HCT116 (cell line): ENCODE measurements at regions not wholly inside any gene's neighbourhood (a gene's known extent, or its start where the extent isn't known, plus 50 kb on each side); places are given as distances from the start of the nearest gene placed in this dataset.

Source experiments
- ATF3 ChIP-seq: IDR thresholded peaks from 2 replicates; pipeline ENCODE4 v1.6.1; 2012
- CTCF ChIP-seq, 3 experiments: fragments of 200-600 bp in 1 of 3; sonication (generic) in 1 of 3; IDR thresholded peaks in 2 of 3; conservative IDR thresholded peaks in 1 of 3; 2 replicates each; pipeline ENCODE4 v1.5.1; 2012 to 2017; ENCODE audit warnings: low read depth in 2 of 3, low read length in 2 of 3, antibody characterized with exemption in 1 of 3, borderline replicate concordance in 1 of 3, control low read depth in 1 of 3, mild to moderate bottlenecking in 1 of 3, mixed read lengths in 1 of 3, mixed run types in 1 of 3, moderate library complexity in 1 of 3; ENCODE audit not compliant: insufficient read depth in 1 of 3
- EZH2 ChIP-seq: fragments of 200-600 bp; sonication (generic); IDR thresholded peaks from 2 replicates; pipeline ENCODE4 v1.6.1; 2017; ENCODE audit warnings: antibody characterized with exemption, mixed run types
- MAX ChIP-seq: IDR thresholded peaks from 2 replicates; pipeline ENCODE4 v1.6.1; 2012
- POLR2A ChIP-seq: IDR thresholded peaks from 2 replicates; pipeline ENCODE4 v1.7.0; 2011; ENCODE audit warnings: borderline replicate concordance; ENCODE audit not compliant: insufficient read depth, insufficient read length; ENCODE audit errors: extremely low read depth
- POLR2AphosphoS5 ChIP-seq: IDR thresholded peaks from 2 replicates; pipeline ENCODE4 v1.6.1; 2011; ENCODE audit warnings: mild to moderate bottlenecking, low read depth, low read length, moderate library complexity
- SP1 ChIP-seq: IDR thresholded peaks from 2 replicates; pipeline ENCODE4 v1.6.1; 2012; ENCODE audit warnings: low read depth
- TCF7L2 ChIP-seq: IDR thresholded peaks from 2 replicates; pipeline ENCODE4 v1.7.0; 2011; ENCODE audit warnings: borderline replicate concordance, inconsistent platforms; ENCODE audit not compliant: insufficient read depth, insufficient read length; ENCODE audit errors: extremely low read depth

- no peak for TF ChIP-seq CTCF (IDR thresholded peaks at IDR 0.05 in 2 of 3, conservative IDR thresholded peaks at IDR 0.05 in 1 of 3; ENCODE audit: borderline replicate concordance in 1 of 3, insufficient read depth in 1 of 3, low read depth in 2 of 3, low read length in 2 of 3)
- TF ChIP-seq SP1 = no peak
- no peak for TF ChIP-seq POLR2AphosphoS5
- TF ChIP-seq POLR2A = no peak
- no peak for TF ChIP-seq ATF3
- no peak for TF ChIP-seq TCF7L2
- no peak for TF ChIP-seq MAX
- TF ChIP-seq EZH2 = no peak
Measured at GRCh38 chr21:34192646-34193285, 119.4 kb downstream of the MRPS6 start.
